Stomach smooth muscle (tissue), 2 donors: ENCODE measurements at regions not wholly inside any gene's neighbourhood (a gene's known extent, or its start where the extent isn't known, plus 50 kb on each side); places are given as distances from the start of the nearest gene placed in this dataset.
"Not testable (repeated sequence)": the region's sequence is repeated elsewhere in the genome, so short reads cannot be mapped to it uniquely, and the experiment has no call there.

Source experiments
- H3K27ac ChIP-seq: one replicate; pipeline ENCODE4 v1.7.0; 2013; ENCODE audit warnings: mild to moderate bottlenecking, low read length, inconsistent platforms
- H3K27me3 ChIP-seq, 2 donors: one replicate each; pipeline ENCODE4 v1.7.0; 2013; ENCODE audit warnings: low read length in 2 of 2; ENCODE audit not compliant: insufficient read depth in 2 of 2, control insufficient read depth in 1 of 2
- H3K36me3 ChIP-seq, 2 donors: one replicate each; pipeline ENCODE4 v1.7.0; 2013; ENCODE audit warnings: low read length in 2 of 2; ENCODE audit not compliant: control insufficient read depth in 2 of 2, insufficient read depth in 2 of 2
- H3K4me1 ChIP-seq: one replicate; pipeline ENCODE4 v1.7.0; 2013; ENCODE audit warnings: low read length; ENCODE audit not compliant: control insufficient read depth, insufficient read depth
- H3K4me3 ChIP-seq, 2 donors: one replicate each; pipeline ENCODE4 v1.7.0; 2013; ENCODE audit warnings: low read length in 2 of 2
- H3K9ac ChIP-seq, 2 donors: one replicate each; pipeline ENCODE4 v1.7.0; 2013; ENCODE audit warnings: low read length in 2 of 2, mild to moderate bottlenecking in 1 of 2
- H3K9me3 ChIP-seq, 2 donors: one replicate each; pipeline ENCODE4 v1.7.0; 2013; ENCODE audit warnings: low read length in 2 of 2; ENCODE audit not compliant: control insufficient read depth in 2 of 2
- donor health status: healthy.
- donor health status: Pancreatic carcinoma.

- no peaks in the 10 kb centered on the region for H3K36me3 ChIP-seq
- no peak overlapping the region for H3K27ac ChIP-seq
- H3K27me3 ChIP-seq: no peaks in the 10 kb centered on the region
- no peak overlapping the region for H3K9ac ChIP-seq
- H3K4me1 ChIP-seq: no peaks in the 10 kb centered on the region
- H3K9me3 ChIP-seq: peaks cover 0 to 2% of the 10 kb centered on the region in 2 donors
- no peak overlapping the region for H3K4me3 ChIP-seq
Observed at GRCh38 chr18:1124495-1124894, 219.8 kb downstream of the ADCYAP1 start.

DNA sequence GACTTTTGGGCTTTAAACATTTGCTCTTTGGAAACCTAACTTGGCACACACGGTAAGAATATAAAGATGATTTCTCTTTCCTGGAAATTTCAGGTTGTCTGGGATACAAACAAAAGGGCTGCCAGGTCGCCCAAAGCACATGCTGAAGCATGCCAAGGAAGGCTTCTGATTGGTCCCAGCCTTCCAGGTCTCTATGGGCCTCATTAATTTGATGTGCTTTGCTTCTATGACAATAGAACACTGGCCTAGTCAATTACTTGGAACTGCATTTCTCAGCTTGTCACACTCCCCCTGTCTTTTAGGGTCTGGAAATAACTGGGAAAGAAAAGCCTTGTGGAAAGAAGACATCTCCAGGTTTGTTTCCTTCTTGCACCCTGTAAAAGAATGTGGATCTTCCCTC lies 228.9 kb downstream of the ADCYAP1 start:
- no peak overlapping the region for H3K27ac ChIP-seq
- H3K36me3 ChIP-seq: no peaks in the 10 kb centered on the region
- H3K9me3 ChIP-seq: peaks cover 0 to 3% of the 10 kb centered on the region in 2 donors
- no peaks in the 10 kb centered on the region for H3K27me3 ChIP-seq
- no peak overlapping the region for H3K9ac ChIP-seq
- H3K4me3 ChIP-seq: no peak overlapping the region
- no peaks in the 10 kb centered on the region for H3K4me1 ChIP-seq

DNA sequence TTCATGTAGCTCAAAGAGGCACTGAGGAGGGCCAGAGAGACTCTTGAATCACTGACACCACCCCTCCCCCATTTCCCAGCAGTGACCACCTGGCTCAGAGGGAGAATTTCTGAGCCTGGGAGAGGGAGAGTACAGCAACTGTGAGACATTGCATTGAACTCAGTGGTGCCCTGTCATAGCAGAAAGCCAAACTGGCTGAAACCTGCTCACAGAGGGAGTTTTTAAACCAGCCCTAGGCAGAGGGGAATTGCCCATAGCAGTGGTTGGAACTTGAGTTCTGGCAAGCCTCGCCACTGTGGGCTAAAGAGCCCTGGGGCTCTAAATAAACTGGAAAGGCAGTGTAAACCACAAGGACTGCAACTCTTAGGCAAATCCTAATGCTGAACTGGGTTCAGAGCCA lies 243.1 kb downstream of the ADCYAP1 start:
- no peaks in the 10 kb centered on the region for H3K4me1 ChIP-seq
- H3K27me3 ChIP-seq: no peaks in the 10 kb centered on the region
- H3K36me3 ChIP-seq: no peaks in the 10 kb centered on the region
- no peak overlapping the region for H3K4me3 ChIP-seq
- peaks cover 0 to 4% of the 10 kb centered on the region in 2 donors for H3K9me3 ChIP-seq
- no peak overlapping the region for H3K27ac ChIP-seq
- H3K9ac ChIP-seq: no peak overlapping the region

- H3K9me3 ChIP-seq: peaks cover 0 to 4% of the 10 kb centered on the region in 2 donors
- no peaks in the 10 kb centered on the region for H3K36me3 ChIP-seq
- no peak overlapping the region for H3K9ac ChIP-seq
- H3K4me3 ChIP-seq: no peak overlapping the region
- H3K27me3 ChIP-seq: no peaks in the 10 kb centered on the region
- H3K4me1 ChIP-seq: no peaks in the 10 kb centered on the region
- no peak overlapping the region for H3K27ac ChIP-seq
Observed at GRCh38 chr18:1149709-1150108, 245.0 kb downstream of the ADCYAP1 start.

- Histone ChIP-seq H3K27me3 (no peaks in the 10 kb centered on the region), H3K4me3 (no peak overlapping the region), H3K27ac (no peak overlapping the region), H3K36me3 (no peaks in the 10 kb centered on the region), H3K4me1 (no peaks in the 10 kb centered on the region), H3K9ac (no peak overlapping the region), H3K9me3 (peaks cover 0 to 4% of the 10 kb centered on the region in 2 donors)
Observed at GRCh38 chr18:1150344-1150743, 245.7 kb downstream of the ADCYAP1 start.

DNA sequence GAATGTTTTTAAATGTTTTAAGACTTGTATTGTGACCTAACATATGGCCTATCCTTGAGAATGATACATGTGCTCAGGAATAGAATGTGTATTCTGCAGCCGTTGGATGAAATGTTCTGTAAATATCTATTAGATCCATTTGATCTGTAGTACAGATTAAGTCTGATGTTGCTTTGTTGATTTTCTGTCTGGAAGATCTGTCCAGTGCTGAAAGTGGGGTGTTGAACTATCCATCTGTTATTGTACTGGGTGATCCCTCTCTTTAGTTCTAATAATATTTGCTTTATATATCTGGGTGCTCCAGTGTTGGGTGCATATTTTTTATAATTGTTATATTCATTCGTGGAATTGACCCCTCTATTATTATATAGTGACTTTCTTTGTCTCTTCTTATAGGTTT lies 248.3 kb downstream of the ADCYAP1 start:
- H3K9me3 ChIP-seq, H3K27me3 ChIP-seq, H3K27ac ChIP-seq, H3K36me3 ChIP-seq, H3K4me3 ChIP-seq, H3K9ac ChIP-seq, H3K4me1 ChIP-seq: not testable (repeated sequence)

DNA sequence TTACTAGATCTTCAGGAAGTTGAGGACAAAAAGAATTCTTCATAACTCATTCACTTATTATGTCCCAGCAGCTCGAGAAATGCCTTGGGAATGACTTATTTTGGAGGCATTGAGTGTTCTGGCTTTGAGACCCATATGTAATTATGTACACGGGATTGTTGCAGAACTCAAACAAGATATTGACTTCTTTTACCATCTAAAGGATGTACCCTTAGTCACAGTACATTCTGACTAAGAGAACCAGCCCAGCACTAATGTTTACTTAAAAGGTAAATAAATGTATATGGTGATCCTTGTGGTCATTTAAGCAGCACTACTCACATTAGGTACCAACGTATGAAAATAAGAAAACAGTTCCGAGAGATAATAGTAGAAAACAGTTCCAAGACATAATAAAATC lies 268.9 kb downstream of the ADCYAP1 start:
- Histone ChIP-seq H3K9me3 (peaks cover 0 to 6% of the 10 kb centered on the region in 2 donors), H3K9ac (no peak overlapping the region), H3K4me3 (no peak overlapping the region), H3K36me3 (no peaks in the 10 kb centered on the region), H3K27ac (no peak overlapping the region), H3K4me1 (no peaks in the 10 kb centered on the region), H3K27me3 (no peaks in the 10 kb centered on the region)

DNA sequence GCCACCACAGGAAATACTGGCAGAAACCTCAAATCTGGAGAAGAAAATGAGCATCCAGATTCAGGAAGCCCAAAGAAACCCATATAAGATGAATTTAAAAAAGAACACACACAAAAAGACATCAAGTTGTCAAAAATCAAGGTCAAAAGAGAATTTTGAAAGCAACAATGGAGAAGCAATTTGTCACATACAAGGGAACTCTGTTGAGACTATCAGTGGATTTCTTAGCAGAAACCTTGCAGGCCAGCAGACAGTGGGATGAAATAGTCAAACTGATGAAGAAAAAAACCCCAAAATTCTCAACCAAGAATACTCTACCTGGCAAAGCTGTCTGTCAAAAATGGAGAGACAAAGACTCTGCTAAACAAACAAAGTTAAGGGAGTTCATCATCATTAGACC lies 272.6 kb downstream of the ADCYAP1 start:
- no peak overlapping the region for H3K9ac ChIP-seq
- H3K9me3 ChIP-seq: peaks cover 0 to 6% of the 10 kb centered on the region in 2 donors
- H3K27ac ChIP-seq: no peak overlapping the region
- H3K4me3 ChIP-seq: no peak overlapping the region
- no peaks in the 10 kb centered on the region for H3K36me3 ChIP-seq
- H3K27me3 ChIP-seq: no peaks in the 10 kb centered on the region
- H3K4me1 ChIP-seq: no peaks in the 10 kb centered on the region

DNA sequence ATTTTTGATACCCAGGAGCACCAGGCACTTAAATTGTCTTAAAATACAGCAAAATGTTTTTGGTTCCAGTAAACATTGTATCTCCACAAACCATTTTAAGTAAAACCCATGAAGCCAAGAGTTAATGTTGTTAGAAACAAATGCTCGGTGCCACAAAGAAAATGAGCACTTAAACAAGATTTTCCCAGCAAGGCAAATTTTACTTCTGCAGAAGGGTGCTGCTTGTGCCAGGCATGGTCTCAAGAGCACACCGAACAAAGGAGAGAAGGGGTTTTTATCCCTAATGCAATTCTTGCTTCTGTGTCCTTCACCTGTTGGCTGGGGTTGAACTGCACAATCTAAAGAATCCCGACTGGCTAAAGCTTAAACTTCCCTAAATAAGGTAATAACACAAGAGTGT lies 286.7 kb downstream of the ADCYAP1 start:
- no peak overlapping the region for H3K9ac ChIP-seq
- H3K36me3 ChIP-seq: no peaks in the 10 kb centered on the region
- no peaks in the 10 kb centered on the region for H3K27me3 ChIP-seq
- H3K4me3 ChIP-seq: no peak overlapping the region
- peaks cover 0 to 2% of the 10 kb centered on the region in 2 donors for H3K9me3 ChIP-seq
- H3K27ac ChIP-seq: no peak overlapping the region
- H3K4me1 ChIP-seq: no peaks in the 10 kb centered on the region

DNA sequence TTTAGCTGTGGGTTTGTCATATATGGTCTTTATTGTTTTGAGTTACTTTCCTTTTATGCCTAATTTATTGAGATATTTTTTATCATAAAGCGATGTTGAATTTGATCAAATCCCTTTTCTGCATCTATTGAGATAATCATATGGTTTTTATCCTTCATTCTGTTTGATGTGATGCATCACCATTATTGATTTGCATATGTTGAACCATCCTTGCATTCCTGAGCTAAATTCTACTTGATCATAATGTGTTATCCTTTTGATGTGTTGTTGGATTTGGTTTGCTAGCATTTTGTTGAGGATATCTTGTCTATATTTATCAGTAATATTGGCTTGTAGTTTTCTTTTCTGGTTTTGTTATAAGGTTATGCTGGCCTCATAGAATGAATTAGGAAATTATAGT lies 308.5 kb downstream of the ADCYAP1 start:
- no peak overlapping the region for H3K4me3 ChIP-seq
- peaks cover 0 to 6% of the 10 kb centered on the region in 2 donors for H3K9me3 ChIP-seq
- H3K9ac ChIP-seq: no peak overlapping the region
- no peaks in the 10 kb centered on the region for H3K27me3 ChIP-seq
- H3K27ac ChIP-seq: no peak overlapping the region
- H3K4me1 ChIP-seq: no peaks in the 10 kb centered on the region
- H3K36me3 ChIP-seq: no peaks in the 10 kb centered on the region

DNA sequence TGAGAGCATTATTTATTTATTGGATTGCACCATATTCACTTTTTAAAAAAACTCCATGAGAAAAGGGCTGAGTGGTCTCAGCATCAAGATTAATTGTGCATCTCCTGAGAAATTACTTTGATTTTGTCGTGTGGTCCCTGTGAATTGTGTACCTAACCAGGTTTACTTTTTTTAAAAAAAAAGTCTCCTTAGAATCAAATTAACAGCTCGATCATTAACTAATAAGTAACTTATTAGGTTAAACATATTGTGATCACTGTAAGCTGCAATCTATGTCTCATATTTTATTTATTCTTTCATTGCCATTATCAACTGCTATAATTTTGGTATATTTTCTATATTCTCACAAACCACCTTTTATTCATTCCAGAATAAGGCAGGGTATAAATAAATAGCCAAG lies 318.2 kb downstream of the ADCYAP1 start:
- Histone ChIP-seq H3K4me3 (no peak overlapping the region), H3K9me3 (no peaks in the 10 kb centered on the region), H3K36me3 (no peaks in the 10 kb centered on the region), H3K27ac (no peak overlapping the region), H3K27me3 (no peaks in the 10 kb centered on the region), H3K9ac (no peak overlapping the region), H3K4me1 (no peaks in the 10 kb centered on the region)
